OCI-LY3 (cell line): ENCODE measurements at regions not wholly inside any gene's neighbourhood (a gene's known extent, or its start where the extent isn't known, plus 50 kb on each side); places are given as distances from the start of the nearest gene placed in this dataset.

Experiments
- H2AFZ ChIP-seq: fragments of 200-600, 300-600 bp; shearing (Covaris generic); 2 replicates; pipeline ENCODE4 v1.6.0; 2014; ENCODE audit warnings: antibody characterized with exemption, low read depth, low read length
- H3K27ac ChIP-seq: fragments of 200-600, 300-600 bp; sonication (generic); 2 replicates; pipeline ENCODE4 v1.5.1; 2014; ENCODE audit warnings: mild to moderate bottlenecking, low read length, moderate library complexity, mixed read lengths
- H3K27me3 ChIP-seq: fragments of 200-600, 300-600 bp; sonication (generic); 2 replicates; pipeline ENCODE4 v1.6.1; 2014; ENCODE audit warnings: low read depth, low read length, mixed read lengths
- H3K36me3 ChIP-seq: fragments of 200-600, 300-600 bp; sonication (generic); replicated peaks from 2 replicates; pipeline ENCODE3; 2014; ENCODE audit warnings: low read depth, low read length, mixed read lengths
- H3K4me1 ChIP-seq: fragments of 300-600, 200-600 bp; sonication (generic); 2 replicates; pipeline ENCODE4 v1.6.1; 2014; ENCODE audit warnings: low read length, mixed read lengths
- H3K4me2 ChIP-seq: fragments of 200-600, 300-600 bp; sonication (generic); 2 replicates; pipeline ENCODE4 v1.6.1; 2014; ENCODE audit warnings: low read length, mixed read lengths
- H3K4me3 ChIP-seq: fragments of 300-600, 200-600 bp; sonication (generic); 2 replicates; pipeline ENCODE4 v1.5.1; 2014; ENCODE audit warnings: antibody characterized with exemption, mild to moderate bottlenecking, low read length, moderate library complexity
- H3K79me2 ChIP-seq: fragments of 300-600, 200-600 bp; shearing (Covaris generic); 2 replicates; pipeline ENCODE4 v1.6.1; 2014; ENCODE audit warnings: mild to moderate bottlenecking, low read length, mixed read lengths
- H3K9ac ChIP-seq: fragments of 300-600, 200-600 bp; shearing (Covaris generic); 2 replicates; pipeline ENCODE4 v1.6.0; 2014; ENCODE audit warnings: mild to moderate bottlenecking, low read length, moderate library complexity
- H3K9me3 ChIP-seq: fragments of 200-600, 300-600 bp; shearing (Covaris generic); 2 replicates; pipeline ENCODE4 v1.6.1; 2014; ENCODE audit warnings: low read length, mixed read lengths; ENCODE audit not compliant: insufficient read depth
- H4K20me1 ChIP-seq: fragments of 200-600, 300-600 bp; sonication (generic); 2 replicates; pipeline ENCODE4 v1.6.1; 2016; ENCODE audit warnings: low read length, mixed read lengths; ENCODE audit not compliant: insufficient read depth
- EZH2phosphoT487 ChIP-seq: fragments of 200-600 bp; shearing (Covaris generic); IDR thresholded peaks from 2 replicates; pipeline ENCODE4 v1.6.1; 2018; ENCODE audit warnings: antibody characterized with exemption, mixed run types, low read depth
- TF ChIP-seq, protein P1 (sequence below): fragments of 200-600, 300-600 bp; sonication (generic); IDR thresholded peaks from 2 replicates; pipeline ENCODE4 v1.5.1; 2014; ENCODE audit warnings: antibody characterized with exemption, low read length, low read depth

DNA sequence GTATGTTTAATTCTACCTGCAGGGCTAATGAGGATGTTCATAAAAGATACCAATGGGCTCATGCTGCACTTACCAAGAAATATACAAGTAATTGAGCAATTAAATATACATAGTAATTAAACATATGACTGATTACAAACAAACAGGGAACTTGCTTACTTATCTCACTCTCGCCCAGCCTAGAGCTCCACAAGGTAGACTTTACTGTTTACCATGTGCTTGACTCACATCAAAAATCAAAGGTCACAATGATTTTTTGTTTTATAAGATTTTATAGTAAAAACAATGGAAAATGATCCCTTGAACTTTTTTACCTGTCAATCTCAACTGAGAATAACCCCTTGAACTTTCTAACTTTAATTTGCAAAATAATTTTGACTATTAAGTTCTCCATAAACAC lies 1395.1 kb downstream of the SUCLG1 start:
- Histone ChIP-seq H3K4me1 (no peaks in the 10 kb centered on the region), H3K4me3 (no peak overlapping the region), H3K4me2 (no peak overlapping the region), H2AFZ (no peak overlapping the region), H4K20me1 (no peaks in the 10 kb centered on the region), H3K9me3 (no peaks in the 10 kb centered on the region), H3K27me3 (no peaks in the 10 kb centered on the region), H3K27ac (no peak overlapping the region), H3K9ac (no peak overlapping the region), H3K36me3 (no peaks in the 10 kb centered on the region), H3K79me2 (no peaks in the 10 kb centered on the region)
- TF ChIP-seq, protein P1, sequence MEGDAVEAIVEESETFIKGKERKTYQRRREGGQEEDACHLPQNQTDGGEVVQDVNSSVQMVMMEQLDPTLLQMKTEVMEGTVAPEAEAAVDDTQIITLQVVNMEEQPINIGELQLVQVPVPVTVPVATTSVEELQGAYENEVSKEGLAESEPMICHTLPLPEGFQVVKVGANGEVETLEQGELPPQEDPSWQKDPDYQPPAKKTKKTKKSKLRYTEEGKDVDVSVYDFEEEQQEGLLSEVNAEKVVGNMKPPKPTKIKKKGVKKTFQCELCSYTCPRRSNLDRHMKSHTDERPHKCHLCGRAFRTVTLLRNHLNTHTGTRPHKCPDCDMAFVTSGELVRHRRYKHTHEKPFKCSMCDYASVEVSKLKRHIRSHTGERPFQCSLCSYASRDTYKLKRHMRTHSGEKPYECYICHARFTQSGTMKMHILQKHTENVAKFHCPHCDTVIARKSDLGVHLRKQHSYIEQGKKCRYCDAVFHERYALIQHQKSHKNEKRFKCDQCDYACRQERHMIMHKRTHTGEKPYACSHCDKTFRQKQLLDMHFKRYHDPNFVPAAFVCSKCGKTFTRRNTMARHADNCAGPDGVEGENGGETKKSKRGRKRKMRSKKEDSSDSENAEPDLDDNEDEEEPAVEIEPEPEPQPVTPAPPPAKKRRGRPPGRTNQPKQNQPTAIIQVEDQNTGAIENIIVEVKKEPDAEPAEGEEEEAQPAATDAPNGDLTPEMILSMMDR = no peak
- no peak for TF ChIP-seq EZH2phosphoT487

DNA sequence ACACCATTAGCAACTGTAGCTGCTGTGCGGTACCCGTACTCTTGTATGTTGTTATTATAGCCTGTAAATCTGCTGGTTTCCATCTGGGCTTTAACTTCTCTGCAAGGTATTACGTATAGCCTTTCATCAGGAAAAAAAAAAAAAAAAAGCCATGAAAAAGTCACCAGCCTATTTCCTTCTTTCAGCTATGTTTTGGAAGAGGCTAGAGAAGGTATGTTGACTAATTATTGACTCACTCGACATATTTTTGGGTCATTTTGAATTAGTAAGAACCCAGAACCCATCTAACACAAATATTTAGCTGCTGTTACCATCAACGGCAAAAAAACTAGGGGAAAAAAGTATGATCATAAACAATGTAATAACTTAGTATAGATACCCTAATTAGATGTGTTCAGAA lies 1395.6 kb downstream of the SUCLG1 start:
- Histone ChIP-seq H3K27me3 (no peaks in the 10 kb centered on the region), H3K9ac (no peak overlapping the region), H2AFZ (no peak overlapping the region), H3K36me3 (no peaks in the 10 kb centered on the region), H3K27ac (no peak overlapping the region), H3K79me2 (no peaks in the 10 kb centered on the region), H4K20me1 (no peaks in the 10 kb centered on the region), H3K4me3 (no peak overlapping the region), H3K4me2 (no peak overlapping the region), H3K4me1 (no peaks in the 10 kb centered on the region), H3K9me3 (peaks cover under 1% of the 10 kb centered on the region; the same call in 1 of the 2 replicates)
- no peak for TF ChIP-seq EZH2phosphoT487
- TF ChIP-seq, protein P1 = no peak

DNA sequence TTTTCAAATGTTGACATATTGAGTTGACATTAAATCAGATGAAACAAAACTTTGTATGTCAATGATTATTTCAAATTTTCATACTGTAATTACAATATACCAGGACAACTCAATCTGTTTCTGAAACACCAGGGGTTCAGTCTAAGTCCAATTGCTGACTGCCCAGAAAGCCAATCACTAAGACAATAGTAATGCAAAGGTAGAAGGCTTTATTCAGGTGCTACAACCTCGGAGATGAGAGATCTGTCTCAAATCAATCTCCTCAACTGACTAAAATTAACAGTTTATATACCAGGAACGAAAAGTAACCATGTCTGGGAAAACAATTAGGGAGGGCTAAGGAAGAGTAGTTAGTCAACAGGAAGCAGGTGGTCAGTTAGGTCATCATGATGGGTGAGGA lies 1400.4 kb downstream of the SUCLG1 start:
- no peaks in the 10 kb centered on the region for H3K27me3 ChIP-seq
- no peaks in the 10 kb centered on the region for H3K79me2 ChIP-seq
- H3K9ac ChIP-seq = no peak overlapping the region
- no peak overlapping the region for H3K4me2 ChIP-seq
- H2AFZ ChIP-seq = no peak overlapping the region
- no peak overlapping the region for H3K27ac ChIP-seq
- no peaks in the 10 kb centered on the region for H3K4me1 ChIP-seq
- H3K36me3 ChIP-seq = no peaks in the 10 kb centered on the region
- H3K4me3 ChIP-seq = no peak overlapping the region
- H4K20me1 ChIP-seq = no peaks in the 10 kb centered on the region
- TF ChIP-seq, protein P1 = no peak
- no peak for TF ChIP-seq EZH2phosphoT487
- peaks cover 5% of the 10 kb centered on the region; the same call in 1 of the 2 replicates for H3K9me3 ChIP-seq

DNA sequence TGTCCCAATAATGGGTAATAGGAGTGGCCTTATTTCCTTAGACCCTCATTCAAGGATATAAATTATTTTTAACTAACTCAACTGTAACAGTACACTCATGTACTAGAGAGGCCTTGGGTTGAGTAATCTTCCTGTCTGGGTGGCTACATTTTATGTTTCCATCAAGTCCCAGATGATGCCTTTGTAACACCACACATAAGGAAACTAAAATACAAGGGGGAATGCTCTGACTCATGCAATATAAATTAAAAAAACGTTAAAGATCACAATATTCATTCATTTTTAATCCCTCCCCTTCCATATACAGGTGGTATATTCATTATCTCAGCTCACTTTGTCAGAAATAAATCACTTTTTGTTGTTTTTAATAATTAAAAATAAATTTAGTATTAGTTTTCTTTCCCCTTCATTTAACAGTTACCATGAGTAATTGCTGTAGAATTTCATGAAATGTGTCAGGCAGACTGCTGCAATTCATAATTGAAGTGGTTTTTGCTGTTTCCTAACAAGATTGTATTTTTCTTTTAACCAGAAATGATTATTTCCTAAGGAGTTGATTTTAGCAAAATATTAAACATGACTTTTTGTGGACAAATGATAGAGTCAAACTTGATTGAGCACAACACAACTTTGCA lies 1403.6 kb downstream of the SUCLG1 start:
- H3K9ac ChIP-seq = no peak overlapping the region
- H4K20me1 ChIP-seq = no peaks in the 10 kb centered on the region
- no peaks in the 10 kb centered on the region for H3K79me2 ChIP-seq
- no peak overlapping the region for H2AFZ ChIP-seq
- H3K36me3 ChIP-seq = no peaks in the 10 kb centered on the region
- H3K4me1 ChIP-seq = no peaks in the 10 kb centered on the region
- no peaks in the 10 kb centered on the region for H3K27me3 ChIP-seq
- peaks cover 5% of the 10 kb centered on the region; the same call in 1 of the 2 replicates for H3K9me3 ChIP-seq
- no peak for TF ChIP-seq EZH2phosphoT487
- TF ChIP-seq, protein P1 = no peak
- no peak overlapping the region for H3K4me3 ChIP-seq
- no peak overlapping the region for H3K4me2 ChIP-seq
- H3K27ac ChIP-seq = no peak overlapping the region
